MM.1S (cell line): ENCODE measurements at regions not wholly inside any gene's neighbourhood (a gene's known extent, or its start where the extent isn't known, plus 50 kb on each side); places are given as distances from the start of the nearest gene placed in this dataset.

Experiments
- DNase-seq: peaks from one replicate; pipeline ENCODE4 v3.0.0-alpha.2; 2015
- H2AFZ ChIP-seq: fragments of 300-600 bp; sonication (generic); 2 replicates; pipeline ENCODE4 v1.6.0; 2016; ENCODE audit warnings: antibody characterized with exemption, low read length
- H3F3A ChIP-seq: fragments of 300-600 bp; sonication (generic); 2 replicates; pipeline ENCODE4 v1.6.1; 2016; ENCODE audit warnings: mild to moderate bottlenecking, antibody characterized with exemption, low read length, moderate library complexity, mixed read lengths; ENCODE audit not compliant: insufficient read depth
- H3K27ac ChIP-seq: fragments of 300-600 bp; sonication (generic); 2 replicates; pipeline ENCODE4 v1.5.1; 2016; ENCODE audit warnings: mild to moderate bottlenecking, low read length
- H3K27me3 ChIP-seq: fragments of 300-600 bp; sonication (generic); replicated peaks from 2 replicates; pipeline ENCODE4 v1.6.0; 2016; ENCODE audit warnings: low read length; ENCODE audit not compliant: insufficient read depth
- H3K36me3 ChIP-seq: fragments of 300-600 bp; sonication (generic); replicated peaks from 2 replicates; pipeline ENCODE4 v1.6.1; 2016; ENCODE audit warnings: mild to moderate bottlenecking, low read length, mixed read lengths; ENCODE audit not compliant: insufficient read depth
- H3K4me1 ChIP-seq: fragments of 300-600 bp; sonication (generic); 2 replicates; pipeline ENCODE4 v1.6.1; 2016; ENCODE audit warnings: low read length, mixed read lengths
- H3K4me2 ChIP-seq: fragments of 300-600 bp; sonication (generic); 2 replicates; pipeline ENCODE4 v1.6.0; 2016; ENCODE audit warnings: low read depth, low read length
- H3K4me3 ChIP-seq: fragments of 300-600 bp; sonication (generic); 2 replicates; pipeline ENCODE4 v1.5.1; 2016; ENCODE audit warnings: low read length, mixed read lengths
- H3K79me2 ChIP-seq: fragments of 300-600 bp; sonication (generic); 2 replicates; pipeline ENCODE4 v1.6.1; 2016; ENCODE audit warnings: mixed run types, low read length, mixed read lengths
- H3K9ac ChIP-seq: fragments of 300-600 bp; sonication (generic); 2 replicates; pipeline ENCODE4 v1.6.1; 2016; ENCODE audit warnings: low read length, mixed read lengths
- H3K9me2 ChIP-seq: fragments of 300-600 bp; sonication (generic); replicated peaks from 2 replicates; pipeline ENCODE4 v1.6.1; 2016; ENCODE audit warnings: mild to moderate bottlenecking, low read length, mixed read lengths; ENCODE audit not compliant: insufficient read depth
- H3K9me3 ChIP-seq: fragments of 300-600 bp; sonication (generic); replicated peaks from 2 replicates; pipeline ENCODE4 v1.6.1; 2016; ENCODE audit warnings: mild to moderate bottlenecking, low read length, mixed read lengths; ENCODE audit not compliant: insufficient read depth
- H4K20me1 ChIP-seq: fragments of 300-600 bp; sonication (generic); 2 replicates; pipeline ENCODE4 v1.6.1; 2016; ENCODE audit warnings: mild to moderate bottlenecking, low read length, moderate library complexity, mixed read lengths; ENCODE audit not compliant: insufficient read depth
- CTCF ChIP-seq: fragments of 300-600 bp; sonication (generic); IDR thresholded peaks from 2 replicates; pipeline ENCODE4 v1.5.1; 2016; ENCODE audit warnings: antibody characterized with exemption, low read length, mixed read lengths
- EZH2 ChIP-seq: fragments of 300-600 bp; sonication (generic); optimal IDR thresholded peaks from 2 replicates; pipeline ENCODE3; 2017; ENCODE audit warnings: low read depth, mild to moderate bottlenecking, antibody characterized with exemption, low read length, mixed read lengths
- EZH2phosphoT487 ChIP-seq: fragments of 300-600 bp; sonication (generic); IDR thresholded peaks from 2 replicates; pipeline ENCODE4 v1.6.1; 2018; ENCODE audit warnings: antibody characterized with exemption, low read length

GRCh38 chr5:110342683-110343082, 383.8 kb downstream of the TMEM232 start:
- H3K27ac ChIP-seq = no peak overlapping the region
- DNase-seq = no peak
- H3K9me3 ChIP-seq = no peaks in the 10 kb centered on the region
- H3K9ac ChIP-seq = no peak overlapping the region
- no peak overlapping the region for H2AFZ ChIP-seq
- no peak overlapping the region for H3K4me2 ChIP-seq
- H3K27me3 ChIP-seq = no peaks in the 10 kb centered on the region
- H3K4me1 ChIP-seq = no peaks in the 10 kb centered on the region
- no peaks in the 10 kb centered on the region for H3F3A ChIP-seq
- H3K9me2 ChIP-seq = no peaks in the 10 kb centered on the region
- H3K36me3 ChIP-seq = no peaks in the 10 kb centered on the region
- H4K20me1 ChIP-seq = no peaks in the 10 kb centered on the region
- TF ChIP-seq CTCF (no peak), EZH2phosphoT487 (no peak), EZH2 (no peak)
- H3K79me2 ChIP-seq = no peaks in the 10 kb centered on the region
- H3K4me3 ChIP-seq = no peak overlapping the region

GRCh38 chr5:110343616-110344015, 382.9 kb downstream of the TMEM232 start:
- no peak overlapping the region for H2AFZ ChIP-seq

GRCh38 chr5:110345623-110346022, 380.8 kb downstream of the TMEM232 start:
- no peak overlapping the region for H3K4me3 ChIP-seq
- no peaks in the 10 kb centered on the region for H3F3A ChIP-seq
- no peaks in the 10 kb centered on the region for H3K9me2 ChIP-seq
- H4K20me1 ChIP-seq = no peaks in the 10 kb centered on the region
- no peak overlapping the region for H3K9ac ChIP-seq
- no peaks in the 10 kb centered on the region for H3K27me3 ChIP-seq
- H2AFZ ChIP-seq = no peak overlapping the region
- no peaks in the 10 kb centered on the region for H3K36me3 ChIP-seq
- no peaks in the 10 kb centered on the region for H3K4me1 ChIP-seq
- H3K27ac ChIP-seq = no peak overlapping the region
- no peak for TF ChIP-seq EZH2
- no peak for TF ChIP-seq EZH2phosphoT487
- TF ChIP-seq CTCF = no peak
- H3K4me2 ChIP-seq = no peak overlapping the region
- no peak for DNase-seq
- H3K79me2 ChIP-seq = no peaks in the 10 kb centered on the region
- H3K9me3 ChIP-seq = no peaks in the 10 kb centered on the region

More at GRCh38 chr5:110343616-110344015, 382.9 kb downstream of the TMEM232 start:
- Histone ChIP-seq H3K4me2 (no peak overlapping the region), H3F3A (no peaks in the 10 kb centered on the region), H3K79me2 (no peaks in the 10 kb centered on the region), H3K9me2 (no peaks in the 10 kb centered on the region), H4K20me1 (no peaks in the 10 kb centered on the region), H3K36me3 (no peaks in the 10 kb centered on the region), H3K4me1 (no peaks in the 10 kb centered on the region), H3K9me3 (no peaks in the 10 kb centered on the region), H3K4me3 (no peak overlapping the region), H3K9ac (no peak overlapping the region), H3K27me3 (no peaks in the 10 kb centered on the region), H3K27ac (no peak overlapping the region)
- no peak for DNase-seq
- TF ChIP-seq CTCF (no peak), EZH2 (no peak), EZH2phosphoT487 (no peak)
